ENCODE measurements at regions not wholly inside any gene's neighbourhood (a gene's known extent, or its start where the extent isn't known, plus 50 kb on each side); places are given as distances from the start of the nearest gene placed in this dataset.
"Not testable (repeated sequence)": the region's sequence is repeated elsewhere in the genome, so short reads cannot be mapped to it uniquely, and the experiment has no call there.

DNA sequence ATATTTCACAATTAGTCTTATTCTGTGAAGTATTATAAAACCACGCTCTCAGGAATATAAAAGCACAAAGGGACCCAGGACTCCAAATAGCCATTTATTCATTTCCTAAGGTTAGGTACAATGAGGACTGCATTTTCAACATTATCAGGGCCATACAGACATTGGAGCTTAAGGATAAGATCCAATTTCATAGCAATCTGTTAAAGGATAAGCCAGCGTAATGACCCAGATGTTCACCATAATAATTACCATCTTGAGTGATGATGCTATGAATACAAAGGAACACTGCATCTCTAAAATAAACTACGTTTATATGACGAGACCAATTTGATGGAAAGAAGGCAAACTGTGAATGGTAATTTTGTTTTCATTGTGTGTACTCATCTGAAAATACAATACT lies 169.6 kb downstream of the USP22 start:
- H3K9me3 ChIP-seq; H3K36me3 ChIP-seq (ENCODE audit: low read depth); H3K4me3 ChIP-seq; DNase-seq; intact Hi-C loops (cut with DNase I, micrococcal nuclease); ATAC-seq; H3K4me1 ChIP-seq (ENCODE audit: low read depth): not testable (repeated sequence)

- DNase-seq; H3K4me3 ChIP-seq; intact Hi-C loops (cut with DNase I, micrococcal nuclease); H3K4me1 ChIP-seq (ENCODE audit: low read depth); H3K9me3 ChIP-seq; H3K36me3 ChIP-seq (ENCODE audit: low read depth); ATAC-seq: not testable (repeated sequence)
These were observed 169.0 kb downstream of the USP22 start for GRCh38 chr17:20873688-20874328.

- ATAC-seq; H3K9me3 ChIP-seq; H3K4me1 ChIP-seq (ENCODE audit: low read depth); H3K36me3 ChIP-seq (ENCODE audit: low read depth); DNase-seq; intact Hi-C loops (cut with DNase I, micrococcal nuclease); H3K4me3 ChIP-seq: not testable (repeated sequence)
These were observed 165.4 kb downstream of the USP22 start for GRCh38 chr17:20877384-20877783.

GRCh38 chr17:20890338-20890737 lies 152.5 kb downstream of the USP22 start:
- no peaks in the 10 kb centered on the region for H3K4me1 ChIP-seq (ENCODE audit: low read depth)
- DNase-seq (no peak), ATAC-seq (no peak)
- no peaks in the 10 kb centered on the region for H3K9me3 ChIP-seq
- TF ChIP-seq, protein P1, sequence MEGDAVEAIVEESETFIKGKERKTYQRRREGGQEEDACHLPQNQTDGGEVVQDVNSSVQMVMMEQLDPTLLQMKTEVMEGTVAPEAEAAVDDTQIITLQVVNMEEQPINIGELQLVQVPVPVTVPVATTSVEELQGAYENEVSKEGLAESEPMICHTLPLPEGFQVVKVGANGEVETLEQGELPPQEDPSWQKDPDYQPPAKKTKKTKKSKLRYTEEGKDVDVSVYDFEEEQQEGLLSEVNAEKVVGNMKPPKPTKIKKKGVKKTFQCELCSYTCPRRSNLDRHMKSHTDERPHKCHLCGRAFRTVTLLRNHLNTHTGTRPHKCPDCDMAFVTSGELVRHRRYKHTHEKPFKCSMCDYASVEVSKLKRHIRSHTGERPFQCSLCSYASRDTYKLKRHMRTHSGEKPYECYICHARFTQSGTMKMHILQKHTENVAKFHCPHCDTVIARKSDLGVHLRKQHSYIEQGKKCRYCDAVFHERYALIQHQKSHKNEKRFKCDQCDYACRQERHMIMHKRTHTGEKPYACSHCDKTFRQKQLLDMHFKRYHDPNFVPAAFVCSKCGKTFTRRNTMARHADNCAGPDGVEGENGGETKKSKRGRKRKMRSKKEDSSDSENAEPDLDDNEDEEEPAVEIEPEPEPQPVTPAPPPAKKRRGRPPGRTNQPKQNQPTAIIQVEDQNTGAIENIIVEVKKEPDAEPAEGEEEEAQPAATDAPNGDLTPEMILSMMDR (IDR thresholded peaks at IDR 0.05) = no peak
- no peaks in the 10 kb centered on the region for H3K36me3 ChIP-seq (ENCODE audit: low read depth)
- no peak overlapping the region for H3K4me3 ChIP-seq
- intact Hi-C loops (cut with DNase I, micrococcal nuclease) = no loop called here

- ATAC-seq; H3K4me1 ChIP-seq (ENCODE audit: low read depth); H3K4me3 ChIP-seq; H3K36me3 ChIP-seq (ENCODE audit: low read depth); DNase-seq; intact Hi-C loops (cut with DNase I, micrococcal nuclease); H3K9me3 ChIP-seq: not testable (repeated sequence)
These were observed 147.4 kb downstream of the USP22 start for GRCh38 chr17:20895426-20895825.

DNA sequence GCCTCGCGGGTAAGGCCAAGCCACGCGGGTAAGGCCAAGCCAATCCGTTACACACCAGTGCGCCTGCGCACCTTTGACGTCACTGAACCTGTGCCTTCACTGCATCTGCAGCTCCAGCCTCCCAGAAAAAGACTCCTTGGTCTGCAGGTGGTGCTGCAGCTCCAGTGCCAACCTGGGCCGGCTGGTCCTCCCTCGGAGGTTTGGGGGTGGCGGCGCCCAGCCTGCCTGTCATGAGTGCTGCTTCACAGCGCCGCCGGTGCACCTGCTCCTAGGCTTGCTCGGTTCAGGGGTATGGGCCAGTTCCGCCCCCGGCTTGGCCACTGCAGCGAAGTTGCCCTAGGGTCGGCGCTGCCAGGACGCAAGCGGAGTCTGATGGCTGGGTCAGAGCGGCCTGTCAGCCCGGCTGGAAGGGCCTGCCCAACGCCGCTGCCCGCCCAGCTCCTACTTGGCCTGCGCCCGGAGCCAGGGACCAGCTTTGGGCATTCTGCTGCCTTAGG lies 146.6 kb downstream of the USP22 start:
- TF ChIP-seq, protein P1 (IDR thresholded peaks at IDR 0.05) = no peak
- intact Hi-C loops (cut with DNase I, micrococcal nuclease) = no loop called here
- no peak overlapping the region for H3K4me3 ChIP-seq

DNA sequence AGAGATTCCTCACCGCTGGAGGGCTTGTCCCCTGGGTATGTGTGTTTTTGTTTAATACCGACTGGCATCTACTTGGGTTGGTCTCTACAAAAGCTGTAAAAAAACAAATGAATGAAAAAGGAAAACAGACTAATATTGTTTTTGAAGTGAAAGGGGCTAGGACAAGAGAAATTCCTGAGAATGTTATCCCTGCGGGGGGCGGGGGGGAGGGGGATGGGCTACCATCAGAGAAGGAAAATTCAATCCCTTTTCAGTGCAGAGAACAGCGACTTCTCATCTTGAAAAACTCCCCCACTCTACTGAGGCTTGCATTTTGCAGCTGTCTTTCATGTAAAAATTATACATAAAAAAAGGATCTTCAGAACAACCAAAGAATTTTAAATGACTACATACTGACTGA lies 144.1 kb downstream of the USP22 start:
- DNase-seq; ATAC-seq; intact Hi-C loops (cut with DNase I, micrococcal nuclease); H3K4me1 ChIP-seq (ENCODE audit: low read depth); H3K36me3 ChIP-seq (ENCODE audit: low read depth); H3K9me3 ChIP-seq; H3K4me3 ChIP-seq: not testable (repeated sequence)

More for the DNA sequence above, 146.6 kb downstream of the USP22 start:
- H3K4me1 ChIP-seq (ENCODE audit: low read depth) = no peaks in the 10 kb centered on the region
- DNase-seq = peak in 1 of 3 donors; percentile 39
- H3K9me3 ChIP-seq = no peaks in the 10 kb centered on the region
- H3K36me3 ChIP-seq (ENCODE audit: low read depth) = no peaks in the 10 kb centered on the region
- ATAC-seq = no peak

GRCh38 chr17:20902496-20902895 lies 140.3 kb downstream of the USP22 start:
- ATAC-seq; H3K36me3 ChIP-seq (ENCODE audit: low read depth); H3K4me3 ChIP-seq; H3K9me3 ChIP-seq; H3K4me1 ChIP-seq (ENCODE audit: low read depth); DNase-seq; intact Hi-C loops (cut with DNase I, micrococcal nuclease): not testable (repeated sequence)

GRCh38 chr17:20903549-20903948 lies 139.3 kb downstream of the USP22 start:
- H3K4me1 ChIP-seq (ENCODE audit: low read depth); H3K36me3 ChIP-seq (ENCODE audit: low read depth); H3K9me3 ChIP-seq; H3K4me3 ChIP-seq; ATAC-seq; DNase-seq; intact Hi-C loops (cut with DNase I, micrococcal nuclease): not testable (repeated sequence)
